Suppressor macrophage (primary cell): ENCODE measurements at regions not wholly inside any gene's neighbourhood (a gene's known extent, or its start where the extent isn't known, plus 50 kb on each side); places are given as distances from the start of the nearest gene placed in this dataset.
"Not testable (repeated sequence)": the region's sequence is repeated elsewhere in the genome, so short reads cannot be mapped to it uniquely, and the experiment has no call there.

Experiments used
- DNase-seq, 4 experiments: peaks; one replicate each; pipeline ENCODE4 v3.0.0-alpha.2; 2020 to 2022

- DNase-seq = no peak
Observed at GRCh38 chr12:104906695-104907094, 51.4 kb downstream of the SLC41A2 start.

GRCh38 chr12:104905446-104905845 lies 52.6 kb downstream of the SLC41A2 start:
- DNase-seq = not testable (repeated sequence)

- no peak for DNase-seq
Observed at GRCh38 chr12:104903648-104904423, 54.3 kb downstream of the SLC41A2 start.

GRCh38 chr12:104902125-104902524 lies 56.0 kb downstream of the SLC41A2 start:
- DNase-seq = no peak

GRCh38 chr12:104896710-104897109 lies 61.4 kb downstream of the SLC41A2 start:
- no peak for DNase-seq

GRCh38 chr12:104896146-104896545 lies 61.9 kb downstream of the SLC41A2 start:
- DNase-seq = no peak

GRCh38 chr12:104895415-104895814 lies 62.7 kb downstream of the SLC41A2 start:
- DNase-seq = no peak

GRCh38 chr12:104890476-104891096 lies 67.5 kb downstream of the SLC41A2 start:
- peak; percentile 29 to 72 (median 48) for DNase-seq

- DNase-seq = no peak
Observed at GRCh38 chr12:104889735-104890134, 68.4 kb downstream of the SLC41A2 start.

GRCh38 chr12:104888892-104889291 lies 69.2 kb downstream of the SLC41A2 start:
- no peak for DNase-seq

GRCh38 chr12:104888481-104888880 lies 69.6 kb downstream of the SLC41A2 start:
- DNase-seq = peak in 3 of 4 experiments; percentile 5 to 30 (median 20)

- DNase-seq = peak in 2 of 4 experiments; percentile 46 to 56
Observed at GRCh38 chr12:104887452-104887851, 70.6 kb downstream of the SLC41A2 start.

GRCh38 chr12:104886418-104887401 lies 71.4 kb downstream of the SLC41A2 start:
- DNase-seq = no peak

- not testable (repeated sequence) for DNase-seq
Observed at GRCh38 chr12:104878858-104879257, 79.2 kb downstream of the SLC41A2 start.

GRCh38 chr12:104877103-104877705 lies 80.9 kb downstream of the SLC41A2 start:
- DNase-seq = peak; percentile 26 to 68 (median 53)

- DNase-seq = peak; percentile 2 to 56 (median 28)
Observed at GRCh38 chr12:104873374-104873773, 84.7 kb downstream of the SLC41A2 start.

- DNase-seq = no peak
Observed at GRCh38 chr12:104870797-104871196, 87.3 kb downstream of the SLC41A2 start.

- no peak for DNase-seq
Observed at GRCh38 chr12:104866291-104866690, 91.8 kb downstream of the SLC41A2 start.

- peak; percentile 0 to 45 (median 25) for DNase-seq
Observed at GRCh38 chr12:104865080-104865479, 93.0 kb downstream of the SLC41A2 start.

- peak in 2 of 4 experiments; percentile 8 to 40 for DNase-seq
Observed at GRCh38 chr12:104864668-104865067, 93.4 kb downstream of the SLC41A2 start.

- no peak for DNase-seq
Observed at GRCh38 chr12:104863296-104863948, 94.7 kb downstream of the SLC41A2 start.
